ENCODE measurements at regions not wholly inside any gene's neighbourhood (a gene's known extent, or its start where the extent isn't known, plus 50 kb on each side); places are given as distances from the start of the nearest gene placed in this dataset.
A peak's percentile ranks its signal among the peaks of the same experiment; 100 is the strongest.
"Not testable (repeated sequence)": the region's sequence is repeated elsewhere in the genome, so short reads cannot be mapped to it uniquely, and the experiment has no call there.

- ChIA-PET CTCF (interaction anchor here (1.1 to 1.6 kb wide), 3 partner anchors 9 to 32 kb away, joined by 3 to 9 read pairs (median 5); no protein-coding TSS in a partner anchor), POLR2A (no interaction called here)
- DNase-seq (no peak), ATAC-seq (peak; percentile 49)
- no peaks in the 10 kb centered on the region for H3K27me3 Mint-ChIP-seq
- peaks cover 36% of the 10 kb centered on the region for H3K4me1 Mint-ChIP-seq
- no peaks in the 10 kb centered on the region for H3K36me3 Mint-ChIP-seq (ENCODE audit: low read depth)
- intact Hi-C loops (cut with DNase I, micrococcal nuclease): no loop called here
- H3K4me3 Mint-ChIP-seq: no peak overlapping the region
- no peaks in the 10 kb centered on the region for H3K9me3 Mint-ChIP-seq (ENCODE audit: low read depth)
- H3K27ac Mint-ChIP-seq: no peak overlapping the region
Measured at GRCh38 chr2:176854878-176855277, 357.7 kb upstream of the HNRNPA3 start.

DNA sequence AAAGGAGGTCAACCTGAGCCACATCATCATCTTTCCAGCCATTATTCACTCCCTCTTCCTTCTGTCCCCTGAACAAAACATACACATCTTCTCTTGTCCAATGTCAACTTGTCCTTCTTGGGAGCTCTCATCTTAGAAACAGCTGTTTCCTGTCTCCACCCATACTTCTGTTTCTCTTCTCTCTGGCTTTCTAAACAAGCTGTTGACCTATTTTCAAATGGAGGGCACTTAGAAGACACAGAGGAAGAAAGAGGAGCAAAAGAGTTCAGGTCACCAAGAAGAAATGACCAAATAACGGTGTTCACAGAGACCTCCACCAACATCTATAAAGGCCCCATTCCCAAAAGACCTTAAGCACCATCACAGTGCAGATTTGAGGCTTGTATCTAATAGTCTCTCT lies 355.9 kb upstream of the HNRNPA3 start:
- Mint-ChIP-seq H3K4me1 (peaks cover 36% of the 10 kb centered on the region), H3K27ac (no peak overlapping the region), H3K4me3 (no peak overlapping the region), H3K36me3 (ENCODE audit: low read depth) (no peaks in the 10 kb centered on the region), H3K27me3 (no peaks in the 10 kb centered on the region), H3K9me3 (ENCODE audit: low read depth) (no peaks in the 10 kb centered on the region)
- no peak for ATAC-seq
- ChIA-PET CTCF (interaction anchor here (0.9 to 1.1 kb wide), 2 partner anchors 36 to 292 kb away, joined by 3 to 5 read pairs; no protein-coding TSS in a partner anchor), POLR2A (no interaction called here)
- intact Hi-C loops (cut with DNase I, micrococcal nuclease): no loop called here
- no peak for DNase-seq

GRCh38 chr2:176865336-176865735 lies 347.3 kb upstream of the HNRNPA3 start:
- Mint-ChIP-seq H3K27ac (no peak overlapping the region), H3K36me3 (ENCODE audit: low read depth) (no peaks in the 10 kb centered on the region), H3K9me3 (ENCODE audit: low read depth) (no peaks in the 10 kb centered on the region), H3K27me3 (peaks cover 6% of the 10 kb centered on the region), H3K4me3 (no peak overlapping the region), H3K4me1 (no peaks in the 10 kb centered on the region)
- ChIA-PET CTCF (no interaction called here), POLR2A (no interaction called here)
- DNase-seq (no peak), ATAC-seq (no peak)
- intact Hi-C loops (cut with DNase I, micrococcal nuclease): no loop called here

GRCh38 chr2:176872406-176872805 lies 340.2 kb upstream of the HNRNPA3 start:
- Mint-ChIP-seq H3K4me3 (no peak overlapping the region), H3K27me3 (peaks cover 7% of the 10 kb centered on the region), H3K9me3 (ENCODE audit: low read depth) (peaks cover 18% of the 10 kb centered on the region), H3K36me3 (ENCODE audit: low read depth) (no peaks in the 10 kb centered on the region), H3K27ac (no peak overlapping the region), H3K4me1 (no peaks in the 10 kb centered on the region)
- CTCF ChIA-PET: interaction anchor here (0.8 to 2.4 kb wide), 3 partner anchors 14 to 155 kb away, joined by 3 to 6 read pairs (median 3); no protein-coding TSS in a partner anchor
- DNase-seq (no peak), ATAC-seq (no peak)
- POLR2A ChIA-PET: no interaction called here
- intact Hi-C loops (cut with DNase I, micrococcal nuclease): no loop called here

GRCh38 chr2:176873403-176873802 lies 339.2 kb upstream of the HNRNPA3 start:
- CTCF ChIA-PET: interaction anchor here (0.6 to 2.4 kb wide), 2 partner anchors 15 to 129 kb away, joined by 3 to 6 read pairs; no protein-coding TSS in a partner anchor

DNA sequence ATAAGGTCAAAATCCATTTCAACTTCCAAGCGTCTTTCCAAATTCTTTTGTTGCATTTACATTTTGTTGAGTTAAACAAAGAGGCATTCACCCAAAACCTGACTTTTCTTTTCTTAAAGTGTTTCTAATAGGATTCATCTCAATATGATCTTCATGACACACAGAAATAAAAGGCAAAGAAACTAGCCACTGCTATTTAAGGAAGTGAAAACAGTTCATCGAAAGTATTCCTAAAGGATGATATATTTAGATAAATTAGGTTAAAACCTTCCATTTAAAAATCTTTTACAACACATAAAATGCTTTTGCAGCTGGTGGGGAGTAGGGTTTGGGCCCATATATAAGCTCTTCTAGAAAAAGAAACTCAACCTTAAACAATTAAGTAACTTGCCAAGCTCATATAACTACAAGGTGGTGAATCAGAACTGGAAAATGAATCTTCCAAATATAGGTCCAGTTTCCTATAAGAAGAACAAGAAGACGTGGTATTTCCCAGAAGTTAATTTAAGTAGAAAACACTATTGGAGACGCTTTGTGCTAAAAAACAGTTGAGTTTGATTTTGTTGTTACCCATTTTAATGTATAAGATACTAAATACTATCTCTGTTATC lies 336.0 kb upstream of the HNRNPA3 start:
- ATAC-seq (no peak), DNase-seq (no peak)
- H3K27ac Mint-ChIP-seq: no peak overlapping the region
- no peaks in the 10 kb centered on the region for H3K36me3 Mint-ChIP-seq (ENCODE audit: low read depth)
- POLR2A ChIA-PET: no interaction called here
- H3K27me3 Mint-ChIP-seq: peaks cover 7% of the 10 kb centered on the region
- H3K4me1 Mint-ChIP-seq: no peaks in the 10 kb centered on the region
- H3K9me3 Mint-ChIP-seq (ENCODE audit: low read depth): peaks cover 10% of the 10 kb centered on the region
- no peak overlapping the region for H3K4me3 Mint-ChIP-seq
- CTCF ChIA-PET: no interaction called here
- intact Hi-C loops (cut with DNase I, micrococcal nuclease): no loop called here

More at GRCh38 chr2:176873403-176873802, 339.2 kb upstream of the HNRNPA3 start:
- Mint-ChIP-seq H3K27ac (no peak overlapping the region), H3K36me3 (ENCODE audit: low read depth) (no peaks in the 10 kb centered on the region), H3K27me3 (peaks cover 7% of the 10 kb centered on the region), H3K4me3 (no peak overlapping the region), H3K9me3 (ENCODE audit: low read depth) (peaks cover 18% of the 10 kb centered on the region), H3K4me1 (no peaks in the 10 kb centered on the region)
- DNase-seq: no peak
- intact Hi-C loops (cut with DNase I, micrococcal nuclease): no loop called here
- POLR2A ChIA-PET: interaction anchor here (0.6 to 0.7 kb wide), 2 partner anchors 104 to 106 kb away, joined by 3 to 4 read pairs; no protein-coding TSS in a partner anchor
- no peak for ATAC-seq

DNA sequence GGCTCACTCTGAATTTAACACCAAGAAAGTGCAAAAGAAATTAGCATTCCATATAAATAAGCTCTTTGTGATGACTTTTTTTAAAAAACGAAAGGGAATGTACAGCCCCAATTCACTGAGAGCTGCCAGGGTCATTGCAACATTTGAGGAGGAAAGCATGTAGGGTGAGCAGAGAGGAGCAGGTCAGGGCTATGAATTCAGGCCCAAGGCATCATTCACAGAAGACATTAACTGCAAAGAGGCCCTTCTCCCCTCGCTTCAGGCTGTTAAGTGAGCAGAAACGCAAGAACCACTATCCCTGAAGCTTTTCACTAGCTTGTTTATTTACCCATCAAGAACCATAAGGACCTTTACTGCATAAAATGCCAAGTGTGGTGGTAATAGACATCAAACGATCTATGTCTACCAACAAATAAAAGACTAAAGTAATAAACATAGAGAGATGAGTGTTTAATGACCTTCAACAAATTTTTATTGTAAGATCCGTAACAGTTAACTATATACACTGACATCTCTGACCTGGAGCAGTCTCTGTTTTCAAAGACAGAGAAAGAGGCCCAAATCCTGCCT lies 333.1 kb upstream of the HNRNPA3 start:
- no peaks in the 10 kb centered on the region for H3K4me1 Mint-ChIP-seq
- H3K27ac Mint-ChIP-seq: no peak overlapping the region
- H3K36me3 Mint-ChIP-seq (ENCODE audit: low read depth): no peaks in the 10 kb centered on the region
- no peak for DNase-seq
- CTCF ChIA-PET: no interaction called here
- H3K9me3 Mint-ChIP-seq (ENCODE audit: low read depth): no peaks in the 10 kb centered on the region
- intact Hi-C loops (cut with DNase I, micrococcal nuclease): no loop called here
- no peak for ATAC-seq
- H3K4me3 Mint-ChIP-seq: no peak overlapping the region
- H3K27me3 Mint-ChIP-seq: peaks cover 5% of the 10 kb centered on the region
- POLR2A ChIA-PET: interaction anchor here (0.5 kb wide), 1 partner anchor 234 kb away, joined by 3 read pairs; no protein-coding TSS in a partner anchor

GRCh38 chr2:176882045-176882444 lies 330.5 kb upstream of the HNRNPA3 start:
- H3K27me3 Mint-ChIP-seq; H3K4me3 Mint-ChIP-seq; H3K9me3 Mint-ChIP-seq (ENCODE audit: low read depth); POLR2A ChIA-PET; H3K4me1 Mint-ChIP-seq; intact Hi-C loops (cut with DNase I, micrococcal nuclease); H3K27ac Mint-ChIP-seq; CTCF ChIA-PET; DNase-seq; ATAC-seq; H3K36me3 Mint-ChIP-seq (ENCODE audit: low read depth): not testable (repeated sequence)

GRCh38 chr2:176885001-176885643 lies 327.5 kb upstream of the HNRNPA3 start:
- Mint-ChIP-seq H3K27ac (no peak overlapping the region), H3K4me3 (no peak overlapping the region), H3K4me1 (no peaks in the 10 kb centered on the region), H3K27me3 (peaks cover 2% of the 10 kb centered on the region), H3K36me3 (ENCODE audit: low read depth) (no peaks in the 10 kb centered on the region), H3K9me3 (ENCODE audit: low read depth) (no peaks in the 10 kb centered on the region)
- intact Hi-C loops (cut with DNase I, micrococcal nuclease): no loop called here
- ChIA-PET CTCF (no interaction called here), POLR2A (no interaction called here)
- DNase-seq (no peak), ATAC-seq (no peak)

GRCh38 chr2:176885661-176886060 lies 326.9 kb upstream of the HNRNPA3 start:
- POLR2A ChIA-PET: no interaction called here
- Mint-ChIP-seq H3K27ac (no peak overlapping the region), H3K4me1 (no peaks in the 10 kb centered on the region), H3K27me3 (peaks cover 2% of the 10 kb centered on the region), H3K4me3 (no peak overlapping the region), H3K36me3 (ENCODE audit: low read depth) (no peaks in the 10 kb centered on the region), H3K9me3 (ENCODE audit: low read depth) (no peaks in the 10 kb centered on the region)
- DNase-seq: no peak
- CTCF ChIA-PET: no interaction called here
- ATAC-seq: no peak
- intact Hi-C loops (cut with DNase I, micrococcal nuclease): no loop called here

GRCh38 chr2:176891105-176891504 lies 321.5 kb upstream of the HNRNPA3 start:
- no peak overlapping the region for H3K27ac Mint-ChIP-seq
- H3K9me3 Mint-ChIP-seq (ENCODE audit: low read depth): no peaks in the 10 kb centered on the region
- POLR2A ChIA-PET: no interaction called here
- no peaks in the 10 kb centered on the region for H3K4me1 Mint-ChIP-seq
- CTCF ChIA-PET: no interaction called here
- H3K36me3 Mint-ChIP-seq (ENCODE audit: low read depth): no peaks in the 10 kb centered on the region
- no peak overlapping the region for H3K4me3 Mint-ChIP-seq
- no peak for ATAC-seq
- peaks cover 5% of the 10 kb centered on the region for H3K27me3 Mint-ChIP-seq
- DNase-seq: no peak
- intact Hi-C loops (cut with DNase I, micrococcal nuclease): no loop called here

- no peak overlapping the region for H3K4me3 Mint-ChIP-seq
- H3K9me3 Mint-ChIP-seq (ENCODE audit: low read depth): no peaks in the 10 kb centered on the region
- no peak overlapping the region for H3K27ac Mint-ChIP-seq
- POLR2A ChIA-PET: no interaction called here
- H3K36me3 Mint-ChIP-seq (ENCODE audit: low read depth): no peaks in the 10 kb centered on the region
- CTCF ChIA-PET: no interaction called here
- peaks cover 5% of the 10 kb centered on the region for H3K27me3 Mint-ChIP-seq
- ATAC-seq (no peak), DNase-seq (no peak)
- H3K4me1 Mint-ChIP-seq: no peaks in the 10 kb centered on the region
- intact Hi-C loops (cut with DNase I, micrococcal nuclease): no loop called here
Measured at GRCh38 chr2:176891857-176892256, 320.7 kb upstream of the HNRNPA3 start.

All from activated CD4-positive, alpha-beta T cell treated with anti-CD3 and anti-CD28 coated beads for 36 hours (primary cell).